HCT116 (cell line): ENCODE measurements at regions not wholly inside any gene's neighbourhood (a gene's known extent, or its start where the extent isn't known, plus 50 kb on each side); places are given as distances from the start of the nearest gene placed in this dataset.

ENCODE experiments used
- ATF3 ChIP-seq: IDR thresholded peaks from 2 replicates; pipeline ENCODE4 v1.6.1; 2012
- CTCF ChIP-seq, 3 experiments: fragments of 200-600 bp in 1 of 3; sonication (generic) in 1 of 3; IDR thresholded peaks in 2 of 3; conservative IDR thresholded peaks in 1 of 3; 2 replicates each; pipeline ENCODE4 v1.5.1; 2012 to 2017; ENCODE audit warnings: low read depth in 2 of 3, low read length in 2 of 3, antibody characterized with exemption in 1 of 3, borderline replicate concordance in 1 of 3, control low read depth in 1 of 3, mild to moderate bottlenecking in 1 of 3, mixed read lengths in 1 of 3, mixed run types in 1 of 3, moderate library complexity in 1 of 3; ENCODE audit not compliant: insufficient read depth in 1 of 3
- EGR1 ChIP-seq: IDR thresholded peaks from 2 replicates; pipeline ENCODE4 v1.6.1; 2012; ENCODE audit warnings: low read depth
- ELF1 ChIP-seq: IDR thresholded peaks from 2 replicates; pipeline ENCODE4 v1.6.1; 2012; ENCODE audit warnings: low read depth, borderline replicate concordance
- EZH2 ChIP-seq: fragments of 200-600 bp; sonication (generic); IDR thresholded peaks from 2 replicates; pipeline ENCODE4 v1.6.1; 2017; ENCODE audit warnings: antibody characterized with exemption, mixed run types
- FOSL1 ChIP-seq: IDR thresholded peaks from 2 replicates; pipeline ENCODE4 v1.6.1; 2012; ENCODE audit warnings: low read depth
- MAX ChIP-seq: IDR thresholded peaks from 2 replicates; pipeline ENCODE4 v1.6.1; 2012
- POLR2A ChIP-seq: IDR thresholded peaks from 2 replicates; pipeline ENCODE4 v1.7.0; 2011; ENCODE audit warnings: borderline replicate concordance; ENCODE audit not compliant: insufficient read depth, insufficient read length; ENCODE audit errors: extremely low read depth
- POLR2AphosphoS5 ChIP-seq: IDR thresholded peaks from 2 replicates; pipeline ENCODE4 v1.6.1; 2011; ENCODE audit warnings: mild to moderate bottlenecking, low read depth, low read length, moderate library complexity
- RAD21 ChIP-seq: IDR thresholded peaks from 2 replicates; pipeline ENCODE4 v1.6.1; 2012; ENCODE audit warnings: low read depth, mild to moderate bottlenecking
- REST ChIP-seq: IDR thresholded peaks from 2 replicates; pipeline ENCODE4 v1.6.1; 2012; ENCODE audit warnings: low read depth
- SIN3A ChIP-seq: IDR thresholded peaks from 2 replicates; pipeline ENCODE4 v1.6.1; 2012; ENCODE audit warnings: low read depth
- ZBTB33 ChIP-seq: IDR thresholded peaks from 2 replicates; pipeline ENCODE4 v1.6.1; 2011; ENCODE audit warnings: mild to moderate bottlenecking, low read length, moderate library complexity; ENCODE audit not compliant: insufficient replicate concordance; ENCODE audit errors: extremely low read depth

- no peak for TF ChIP-seq ELF1
- no peak for TF ChIP-seq ATF3
- TF ChIP-seq POLR2A, result no peak
- no peak for TF ChIP-seq CTCF (IDR thresholded peaks at IDR 0.05 in 2 of 3, conservative IDR thresholded peaks at IDR 0.05 in 1 of 3; ENCODE audit: borderline replicate concordance in 1 of 3, insufficient read depth in 1 of 3, low read depth in 2 of 3, low read length in 2 of 3)
- TF ChIP-seq REST, result no peak
- TF ChIP-seq SIN3A, result no peak
- TF ChIP-seq FOSL1, result no peak
- no peak for TF ChIP-seq POLR2AphosphoS5
- TF ChIP-seq EGR1, result no peak
- TF ChIP-seq RAD21, result no peak
- TF ChIP-seq EZH2, result no peak
- no peak for TF ChIP-seq MAX
- no peak for TF ChIP-seq ZBTB33
These were observed 182.8 kb downstream of the NRIP1 start for GRCh38 chr21:14881863-14882499.
